ENCODE measurements at regions not wholly inside any gene's neighbourhood (a gene's known extent, or its start where the extent isn't known, plus 50 kb on each side); places are given as distances from the start of the nearest gene placed in this dataset.
"Not testable (repeated sequence)": the region's sequence is repeated elsewhere in the genome, so short reads cannot be mapped to it uniquely, and the experiment has no call there.

DNA sequence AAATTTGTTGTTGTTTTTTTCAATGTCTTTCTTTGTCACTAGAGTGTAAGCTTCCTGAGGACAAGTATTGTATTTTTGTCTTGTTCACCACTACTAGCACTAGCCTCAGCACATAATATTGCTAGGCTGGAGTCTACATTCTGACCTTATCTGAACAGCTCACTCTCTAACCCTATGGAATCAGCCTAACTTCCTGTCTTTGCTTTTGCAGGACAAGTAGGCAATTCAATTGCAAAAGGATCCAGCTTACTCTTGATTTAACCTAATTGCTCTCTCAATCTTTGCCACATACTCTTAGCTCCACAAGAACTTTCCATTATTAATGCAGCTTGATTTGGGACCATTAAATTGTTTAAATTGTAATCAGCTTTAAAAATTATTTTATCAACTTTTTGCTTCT, 308.5 kb downstream of the MAN2A1 start:
- peaks cover 4% of the 10 kb centered on the region for H3K27me3 ChIP-seq (ENCODE audit: insufficient read depth, poor library complexity, severe bottlenecking)
- H3K27ac ChIP-seq (ENCODE audit: poor library complexity, severe bottlenecking), result no peak overlapping the region
- H3K4me3 ChIP-seq (ENCODE audit: severe bottlenecking), result no peak overlapping the region
- no peaks in the 10 kb centered on the region for H3K9me3 ChIP-seq (ENCODE audit: severe bottlenecking)
- no peak for DNase-seq (ENCODE audit: low spot score)
- TF ChIP-seq, protein P1, sequence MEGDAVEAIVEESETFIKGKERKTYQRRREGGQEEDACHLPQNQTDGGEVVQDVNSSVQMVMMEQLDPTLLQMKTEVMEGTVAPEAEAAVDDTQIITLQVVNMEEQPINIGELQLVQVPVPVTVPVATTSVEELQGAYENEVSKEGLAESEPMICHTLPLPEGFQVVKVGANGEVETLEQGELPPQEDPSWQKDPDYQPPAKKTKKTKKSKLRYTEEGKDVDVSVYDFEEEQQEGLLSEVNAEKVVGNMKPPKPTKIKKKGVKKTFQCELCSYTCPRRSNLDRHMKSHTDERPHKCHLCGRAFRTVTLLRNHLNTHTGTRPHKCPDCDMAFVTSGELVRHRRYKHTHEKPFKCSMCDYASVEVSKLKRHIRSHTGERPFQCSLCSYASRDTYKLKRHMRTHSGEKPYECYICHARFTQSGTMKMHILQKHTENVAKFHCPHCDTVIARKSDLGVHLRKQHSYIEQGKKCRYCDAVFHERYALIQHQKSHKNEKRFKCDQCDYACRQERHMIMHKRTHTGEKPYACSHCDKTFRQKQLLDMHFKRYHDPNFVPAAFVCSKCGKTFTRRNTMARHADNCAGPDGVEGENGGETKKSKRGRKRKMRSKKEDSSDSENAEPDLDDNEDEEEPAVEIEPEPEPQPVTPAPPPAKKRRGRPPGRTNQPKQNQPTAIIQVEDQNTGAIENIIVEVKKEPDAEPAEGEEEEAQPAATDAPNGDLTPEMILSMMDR (IDR thresholded peaks at IDR 0.05; ENCODE audit: poor library complexity, severe bottlenecking), result no peak
- H3K36me3 ChIP-seq (ENCODE audit: low read depth), result no peaks in the 10 kb centered on the region
- no peaks in the 10 kb centered on the region for H3K4me1 ChIP-seq (ENCODE audit: insufficient read depth, poor library complexity, severe bottlenecking)
- ATAC-seq (ENCODE audit: low read depth), result no peak

DNA sequence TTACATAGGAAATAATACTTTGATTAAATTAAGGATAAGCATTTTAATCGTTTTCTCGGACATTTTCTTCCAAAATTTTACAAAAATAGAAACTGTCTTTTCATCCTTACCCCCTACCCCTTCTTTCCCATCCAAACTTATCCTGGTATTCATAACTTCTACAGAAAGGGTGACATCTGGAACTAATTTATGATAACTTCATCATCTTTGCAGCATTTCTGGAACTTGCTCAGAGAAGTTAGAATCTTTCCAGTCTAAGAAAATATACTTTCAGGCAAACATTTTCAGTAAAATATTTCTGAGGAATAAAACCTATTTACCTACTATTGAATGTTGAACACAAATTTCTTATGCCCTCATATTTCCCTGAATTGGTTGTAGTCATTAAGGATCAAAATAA, 309.0 kb downstream of the MAN2A1 start:
- no peaks in the 10 kb centered on the region for H3K4me1 ChIP-seq (ENCODE audit: insufficient read depth, poor library complexity, severe bottlenecking)
- TF ChIP-seq, protein P1 (IDR thresholded peaks at IDR 0.05; ENCODE audit: poor library complexity, severe bottlenecking), result no peak
- no peaks in the 10 kb centered on the region for H3K36me3 ChIP-seq (ENCODE audit: low read depth)
- H3K4me3 ChIP-seq (ENCODE audit: severe bottlenecking), result no peak overlapping the region
- H3K27me3 ChIP-seq (ENCODE audit: insufficient read depth, poor library complexity, severe bottlenecking), result peaks cover 4% of the 10 kb centered on the region
- H3K27ac ChIP-seq (ENCODE audit: poor library complexity, severe bottlenecking), result no peak overlapping the region
- H3K9me3 ChIP-seq (ENCODE audit: severe bottlenecking), result no peaks in the 10 kb centered on the region
- no peak for DNase-seq (ENCODE audit: low spot score)
- no peak for ATAC-seq (ENCODE audit: low read depth)

DNA sequence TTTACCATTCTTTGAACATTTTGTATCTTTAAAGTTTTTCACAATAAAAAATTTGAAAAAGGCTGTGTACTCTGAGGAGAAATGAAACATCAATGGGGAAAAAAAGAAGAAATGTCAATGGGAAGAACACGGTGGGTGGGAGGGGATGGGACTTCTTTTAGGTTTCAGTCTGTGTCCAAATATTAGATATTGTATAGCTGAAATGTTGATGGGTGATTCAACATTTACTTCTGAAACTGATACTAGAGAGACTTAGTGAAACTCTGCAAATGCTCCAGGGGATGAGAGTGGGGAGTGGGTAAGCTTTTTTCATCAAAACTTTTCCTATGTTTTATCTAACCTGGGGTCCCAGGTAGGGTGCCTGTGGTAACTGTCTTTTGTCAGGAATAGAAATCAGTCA, 311.9 kb downstream of the MAN2A1 start:
- ATAC-seq (ENCODE audit: low read depth) (no peak), DNase-seq (ENCODE audit: low spot score) (no peak)
- no peaks in the 10 kb centered on the region for H3K9me3 ChIP-seq (ENCODE audit: severe bottlenecking)
- no peak overlapping the region for H3K27ac ChIP-seq (ENCODE audit: poor library complexity, severe bottlenecking)
- no peaks in the 10 kb centered on the region for H3K36me3 ChIP-seq (ENCODE audit: low read depth)
- H3K27me3 ChIP-seq (ENCODE audit: insufficient read depth, poor library complexity, severe bottlenecking), result peaks cover 4% of the 10 kb centered on the region
- TF ChIP-seq, protein P1 (IDR thresholded peaks at IDR 0.05; ENCODE audit: poor library complexity, severe bottlenecking), result no peak
- no peaks in the 10 kb centered on the region for H3K4me1 ChIP-seq (ENCODE audit: insufficient read depth, poor library complexity, severe bottlenecking)
- no peak overlapping the region for H3K4me3 ChIP-seq (ENCODE audit: severe bottlenecking)

DNA sequence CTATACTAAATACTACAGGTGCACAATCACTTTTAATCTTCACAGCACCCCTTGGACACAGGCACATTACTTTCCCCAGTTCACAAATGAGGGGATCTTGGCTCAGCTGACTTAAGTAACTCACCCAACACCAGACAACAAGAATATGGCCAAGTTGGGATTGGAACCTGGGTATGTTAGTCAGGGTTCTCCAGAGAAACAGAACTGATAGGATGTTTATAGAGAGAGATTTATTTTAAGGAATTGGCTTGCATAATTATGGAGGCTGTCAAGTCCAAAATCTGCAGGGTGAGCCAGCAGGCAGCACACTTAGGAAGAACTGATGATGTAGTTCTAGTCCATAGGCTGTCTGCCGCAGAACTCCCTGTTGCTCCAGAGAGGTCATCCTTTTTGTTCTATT, 312.9 kb downstream of the MAN2A1 start:
- TF ChIP-seq, protein P1 (IDR thresholded peaks at IDR 0.05; ENCODE audit: poor library complexity, severe bottlenecking), result no peak
- H3K4me3 ChIP-seq (ENCODE audit: severe bottlenecking), result no peak overlapping the region
- no peaks in the 10 kb centered on the region for H3K9me3 ChIP-seq (ENCODE audit: severe bottlenecking)
- no peaks in the 10 kb centered on the region for H3K4me1 ChIP-seq (ENCODE audit: insufficient read depth, poor library complexity, severe bottlenecking)
- H3K27ac ChIP-seq (ENCODE audit: poor library complexity, severe bottlenecking), result no peak overlapping the region
- ATAC-seq (ENCODE audit: low read depth) (no peak), DNase-seq (ENCODE audit: low spot score) (no peak)
- no peaks in the 10 kb centered on the region for H3K36me3 ChIP-seq (ENCODE audit: low read depth)
- no peaks in the 10 kb centered on the region for H3K27me3 ChIP-seq (ENCODE audit: insufficient read depth, poor library complexity, severe bottlenecking)

DNA sequence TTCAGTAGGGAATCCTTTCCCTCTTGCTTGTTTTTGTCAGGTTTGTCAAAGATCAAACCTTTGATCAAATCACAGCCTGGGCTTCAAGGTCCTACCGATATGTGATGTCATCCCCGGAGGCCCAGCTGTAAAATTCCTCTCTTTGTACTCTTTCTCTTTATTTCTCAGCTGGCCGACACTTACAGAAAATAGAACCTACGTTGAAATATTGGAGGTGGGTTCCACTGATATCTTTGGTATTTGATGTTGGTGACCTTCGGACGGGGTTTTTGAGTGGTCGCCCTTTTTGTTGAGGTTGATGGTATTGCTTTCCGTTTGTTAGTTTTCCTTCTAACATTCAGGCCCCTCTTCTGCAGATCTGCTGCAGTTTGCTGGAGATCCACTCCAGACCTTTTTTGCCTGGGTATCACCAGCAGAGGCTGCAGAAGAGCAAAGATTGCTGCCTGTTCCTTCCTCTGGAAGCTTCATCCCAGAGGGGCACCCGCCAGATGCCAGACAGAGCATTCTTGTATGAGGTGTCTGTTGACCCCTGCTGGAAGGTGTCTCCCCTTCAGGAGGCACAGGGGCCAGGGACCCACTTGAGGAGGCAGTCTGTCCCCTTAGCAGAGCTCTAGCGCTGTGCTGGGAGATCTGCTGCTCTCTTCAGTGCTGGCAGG, 316.3 kb downstream of the MAN2A1 start:
- not testable (repeated sequence) for DNase-seq (ENCODE audit: low spot score); H3K4me1 ChIP-seq (ENCODE audit: insufficient read depth, poor library complexity, severe bottlenecking); H3K9me3 ChIP-seq (ENCODE audit: severe bottlenecking); ATAC-seq (ENCODE audit: low read depth); H3K4me3 ChIP-seq (ENCODE audit: severe bottlenecking); H3K27me3 ChIP-seq (ENCODE audit: insufficient read depth, poor library complexity, severe bottlenecking); H3K36me3 ChIP-seq (ENCODE audit: low read depth); H3K27ac ChIP-seq (ENCODE audit: poor library complexity, severe bottlenecking)

All from RWPE2 (cell line).